DND-41 (cell line): ENCODE measurements at regions not wholly inside any gene's neighbourhood (a gene's known extent, or its start where the extent isn't known, plus 50 kb on each side); places are given as distances from the start of the nearest gene placed in this dataset.

Experiments
- ATAC-seq: fragments of 200-7000 bp; cut with Tn5 transposase; 3 replicates; pipeline ENCODE4 v1.9.1; 2021; ENCODE audit warnings: low read depth; ENCODE audit not compliant: insufficient read depth
- DNase-seq: peaks from one replicate; pipeline ENCODE4 v3.0.0-alpha.2; 2020
- H2AFZ ChIP-seq: 2 replicates; pipeline ENCODE4 v1.6.0; 2012; ENCODE audit warnings: low read depth, low read length
- H3K27ac ChIP-seq: 2 replicates; pipeline ENCODE4 v1.5.1; 2012; ENCODE audit warnings: low read length, inconsistent platforms
- H3K27me3 ChIP-seq: fragments of 200-600 bp; sonication (generic); 2 replicates; pipeline ENCODE4 v1.6.0; 2012; ENCODE audit warnings: low read length, mild to moderate bottlenecking, inconsistent platforms; ENCODE audit not compliant: insufficient read depth, poor library complexity
- H3K36me3 ChIP-seq: 2 replicates; pipeline ENCODE4 v1.5.1; 2012; ENCODE audit warnings: low read length, inconsistent platforms; ENCODE audit not compliant: insufficient read depth
- H3K4me1 ChIP-seq: 2 replicates; pipeline ENCODE4 v1.5.1; 2012; ENCODE audit warnings: mild to moderate bottlenecking, low read length; ENCODE audit not compliant: insufficient read depth
- H3K4me2 ChIP-seq: 2 replicates; pipeline ENCODE4 v1.6.0; 2012; ENCODE audit warnings: mild to moderate bottlenecking, moderate library complexity, low read length, inconsistent platforms; ENCODE audit not compliant: insufficient read depth
- H3K4me3 ChIP-seq, 2 experiments: fragments of 200-600 bp in 1 of 2; shearing (Covaris generic) in 1 of 2; 2 replicates each; pipeline ENCODE4 v1.5.1; 2012 to 2016; ENCODE audit warnings: inconsistent platforms in 2 of 2, low read length in 2 of 2, mild to moderate bottlenecking in 2 of 2, low read depth in 1 of 2, moderate library complexity in 1 of 2
- H3K79me2 ChIP-seq: 2 replicates; pipeline ENCODE4 v1.6.0; 2012; ENCODE audit warnings: low read length, inconsistent platforms; ENCODE audit not compliant: insufficient read depth
- H3K9ac ChIP-seq: 2 replicates; pipeline ENCODE4 v1.6.0; 2012; ENCODE audit warnings: low read depth, mild to moderate bottlenecking, inconsistent platforms, low read length, moderate library complexity
- H3K9me3 ChIP-seq: 2 replicates; pipeline ENCODE4 v1.5.1; 2012; ENCODE audit warnings: low read length, moderate library complexity, mild to moderate bottlenecking, inconsistent platforms; ENCODE audit not compliant: insufficient read depth, severe bottlenecking
- H4K20me1 ChIP-seq: 2 replicates; pipeline ENCODE4 v1.6.0; 2012; ENCODE audit warnings: low read length; ENCODE audit not compliant: insufficient read depth
- CTCF ChIP-seq: IDR thresholded peaks from 2 replicates; pipeline ENCODE4 v1.5.1; 2012; ENCODE audit warnings: borderline replicate concordance, low read length, moderate library complexity, mild to moderate bottlenecking; ENCODE audit not compliant: poor library complexity, severe bottlenecking; ENCODE audit errors: extremely low read depth
- EZH2 ChIP-seq: IDR thresholded peaks from 3 replicates; pipeline ENCODE4 v1.6.1; 2012; ENCODE audit warnings: borderline replicate concordance, low read depth, mild to moderate bottlenecking, moderate library complexity, low read length, inconsistent platforms; ENCODE audit not compliant: severe bottlenecking

DNA sequence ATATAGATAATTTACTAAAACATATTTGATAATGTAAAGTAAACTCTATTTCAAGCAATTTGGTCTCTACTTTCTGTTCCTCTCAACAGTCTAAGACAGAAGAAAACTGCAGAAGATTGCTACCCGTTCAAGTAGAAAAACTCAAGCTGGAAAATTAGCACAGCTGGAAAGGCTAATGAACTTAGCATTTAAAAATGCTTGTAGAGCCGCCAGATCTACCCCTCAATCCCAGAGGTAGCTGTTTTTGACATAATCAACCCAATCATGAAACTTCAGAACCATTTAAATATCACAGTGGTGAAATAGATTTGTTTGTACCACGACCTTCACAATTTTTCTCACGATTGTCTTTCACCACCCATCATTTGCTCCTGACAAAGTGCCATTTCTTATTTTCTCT, 479.5 kb downstream of the SPRY1 start:
- Histone ChIP-seq H3K4me1 (no peaks in the 10 kb centered on the region), H2AFZ (no peak overlapping the region), H3K27me3 (no peaks in the 10 kb centered on the region), H3K4me3 (no peak overlapping the region), H3K9ac (no peak overlapping the region), H3K36me3 (no peaks in the 10 kb centered on the region), H3K4me2 (no peak overlapping the region), H3K79me2 (no peaks in the 10 kb centered on the region), H3K27ac (no peak overlapping the region), H3K9me3 (no peaks in the 10 kb centered on the region), H4K20me1 (no peaks in the 10 kb centered on the region)
- no peak for ATAC-seq
- TF ChIP-seq CTCF (no peak), EZH2 (no peak)
- no peak for DNase-seq

- ATAC-seq, result no peak
- no peak for DNase-seq
- H3K27ac ChIP-seq, result no peak overlapping the region
- H2AFZ ChIP-seq, result no peak overlapping the region
- no peaks in the 10 kb centered on the region for H3K4me1 ChIP-seq
- H3K9ac ChIP-seq, result no peak overlapping the region
- H3K79me2 ChIP-seq, result no peaks in the 10 kb centered on the region
- no peaks in the 10 kb centered on the region for H3K36me3 ChIP-seq
- TF ChIP-seq EZH2, result no peak
- no peak for TF ChIP-seq CTCF
- no peak overlapping the region for H3K4me2 ChIP-seq
- no peaks in the 10 kb centered on the region for H3K27me3 ChIP-seq
- H4K20me1 ChIP-seq, result no peaks in the 10 kb centered on the region
- no peaks in the 10 kb centered on the region for H3K9me3 ChIP-seq
- no peak overlapping the region for H3K4me3 ChIP-seq
Observed at GRCh38 chr4:123876671-123877101, 480.1 kb downstream of the SPRY1 start.

DNA sequence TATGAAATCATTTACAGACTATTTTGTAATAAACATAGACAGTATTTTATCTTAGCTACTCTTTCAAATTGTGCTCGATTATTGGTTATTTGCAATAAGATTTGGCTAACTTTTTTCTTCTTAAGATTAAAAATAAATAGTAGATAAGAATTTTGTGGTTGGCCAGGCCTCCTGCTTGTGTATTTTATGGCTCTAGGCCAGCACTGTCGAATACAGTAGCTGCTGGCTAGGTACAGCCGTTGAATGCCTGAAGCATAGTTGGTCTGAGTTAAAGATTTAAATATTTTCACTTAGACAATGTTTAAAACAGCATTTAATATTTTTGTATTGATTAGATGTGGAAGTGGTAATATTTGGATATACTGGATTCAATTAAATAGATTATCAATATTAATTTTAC, 481.0 kb downstream of the SPRY1 start:
- Histone ChIP-seq H3K79me2 (no peaks in the 10 kb centered on the region), H3K4me2 (no peak overlapping the region), H3K27me3 (no peaks in the 10 kb centered on the region), H3K9ac (no peak overlapping the region), H3K9me3 (no peaks in the 10 kb centered on the region), H3K27ac (no peak overlapping the region), H3K4me1 (no peaks in the 10 kb centered on the region), H2AFZ (no peak overlapping the region), H3K4me3 (no peak overlapping the region), H4K20me1 (no peaks in the 10 kb centered on the region), H3K36me3 (no peaks in the 10 kb centered on the region)
- ATAC-seq (no peak), DNase-seq (no peak)
- no peak for TF ChIP-seq EZH2
- TF ChIP-seq CTCF, result no peak

GRCh38 chr4:123878976-123879375, 482.4 kb downstream of the SPRY1 start:
- H2AFZ ChIP-seq, result no peak overlapping the region
- DNase-seq (no peak), ATAC-seq (no peak)
- no peaks in the 10 kb centered on the region for H3K79me2 ChIP-seq
- H3K9me3 ChIP-seq, result no peaks in the 10 kb centered on the region
- no peaks in the 10 kb centered on the region for H3K27me3 ChIP-seq
- TF ChIP-seq CTCF, result no peak
- TF ChIP-seq EZH2, result no peak
- H3K4me1 ChIP-seq, result no peaks in the 10 kb centered on the region
- H4K20me1 ChIP-seq, result no peaks in the 10 kb centered on the region
- H3K9ac ChIP-seq, result no peak overlapping the region
- H3K4me3 ChIP-seq, result no peak overlapping the region
- no peaks in the 10 kb centered on the region for H3K36me3 ChIP-seq
- H3K27ac ChIP-seq, result no peak overlapping the region
- no peak overlapping the region for H3K4me2 ChIP-seq
